GM19240 (cell line): ENCODE measurements at regions not wholly inside any gene's neighbourhood (a gene's known extent, or its start where the extent isn't known, plus 50 kb on each side); places are given as distances from the start of the nearest gene placed in this dataset.
"Not testable (repeated sequence)": the region's sequence is repeated elsewhere in the genome, so short reads cannot be mapped to it uniquely, and the experiment has no call there.

Experiments
- DNase-seq: peaks from one replicate; pipeline ENCODE4 v3.0.0; 2011; ENCODE audit warnings: low spot score; ENCODE audit not compliant: insufficient read length

DNA sequence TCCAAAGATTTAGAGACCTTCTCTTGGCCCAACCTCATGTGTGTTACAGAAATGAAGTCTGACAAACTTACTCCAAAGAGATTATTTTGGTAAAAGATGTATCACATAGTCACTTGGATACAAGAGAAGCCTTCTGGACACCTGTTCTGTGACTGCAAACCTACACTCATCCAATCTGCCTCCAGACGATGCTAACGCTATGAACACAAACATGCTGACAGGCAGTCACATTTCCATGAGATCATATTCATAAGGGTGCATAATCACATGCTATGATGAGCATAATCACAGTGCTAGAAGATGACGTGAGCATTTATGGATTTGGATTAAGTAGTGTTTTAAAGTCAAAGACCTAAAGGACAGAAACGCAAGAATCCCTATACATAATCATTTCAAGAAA is 340.2 kb downstream of the HACE1 start:
- DNase-seq = no peak

DNA sequence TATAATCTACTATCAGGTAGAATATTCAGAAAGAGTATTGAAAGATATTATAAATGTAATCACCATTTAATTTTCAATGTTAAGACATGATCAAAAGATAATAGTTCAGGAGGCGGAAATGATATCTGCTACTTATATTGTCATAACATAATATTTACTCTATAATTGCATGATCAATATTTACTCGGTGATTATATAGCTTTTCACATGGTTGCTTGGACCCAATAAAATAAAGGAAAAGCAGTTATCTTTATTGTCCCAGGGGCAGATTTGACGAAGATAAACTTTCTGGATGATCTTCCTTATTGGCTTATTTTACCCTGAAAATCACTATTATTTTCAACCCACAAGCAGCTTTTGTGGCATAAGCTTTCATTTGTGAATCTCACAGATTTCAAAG is 350.4 kb downstream of the HACE1 start:
- DNase-seq = no peak

DNA sequence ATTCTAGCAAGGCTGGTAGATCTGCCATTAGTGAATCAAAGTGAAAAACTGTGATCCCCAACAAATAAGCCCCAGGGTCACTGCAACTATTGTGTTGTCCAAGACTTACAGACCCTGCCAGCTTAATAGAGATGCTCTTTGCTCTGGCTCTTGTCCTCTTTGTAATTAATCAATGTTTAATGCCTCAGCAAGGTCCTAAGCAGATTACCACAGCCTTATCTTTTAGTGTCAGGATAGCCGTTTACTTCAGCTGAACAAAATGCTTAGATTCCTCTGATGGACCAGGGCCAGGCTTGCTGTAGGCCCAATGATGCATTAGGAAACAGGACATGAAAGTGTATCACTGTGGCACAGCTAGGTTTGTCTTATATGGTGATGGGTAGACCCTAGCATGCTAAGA is 353.3 kb downstream of the HACE1 start:
- DNase-seq = no peak

DNA sequence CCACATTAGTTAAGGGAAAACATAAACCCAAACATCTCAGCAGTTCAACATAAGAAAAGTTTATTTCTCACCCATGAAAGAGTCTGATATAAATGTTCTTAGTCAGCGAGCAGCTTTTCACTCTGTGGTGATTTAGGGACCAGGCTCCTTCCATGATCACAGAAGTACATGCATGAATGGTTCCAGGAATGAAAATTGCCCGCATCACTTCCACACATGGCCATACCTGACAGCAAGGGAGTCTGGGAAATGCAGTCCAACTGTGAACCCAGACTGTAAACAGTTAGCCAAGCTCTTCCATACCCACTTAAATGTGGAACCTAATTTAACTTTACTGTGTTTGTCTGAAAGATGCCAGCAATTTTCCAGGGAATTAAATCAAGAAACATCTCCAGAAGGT is 353.9 kb downstream of the HACE1 start:
- DNase-seq = no peak

DNA sequence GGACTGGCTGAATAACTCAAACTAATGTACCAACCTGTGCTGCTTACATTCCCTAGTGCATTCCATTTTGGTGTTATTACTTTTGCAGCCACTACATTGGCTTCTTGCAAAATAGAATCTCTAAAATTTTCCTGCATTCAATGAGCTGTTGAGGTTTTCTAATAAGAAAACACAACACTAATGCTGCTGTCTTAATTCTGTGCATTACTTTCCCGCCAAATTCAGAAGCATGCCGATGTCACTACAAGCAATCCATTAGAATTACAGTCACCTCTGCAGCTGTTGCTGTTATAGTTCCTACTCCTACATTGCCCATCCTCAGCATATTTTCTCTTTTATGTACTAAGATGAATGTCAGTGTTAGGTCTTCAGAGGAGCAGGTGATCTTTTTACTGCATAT is 359.5 kb downstream of the HACE1 start:
- DNase-seq = no peak

DNA sequence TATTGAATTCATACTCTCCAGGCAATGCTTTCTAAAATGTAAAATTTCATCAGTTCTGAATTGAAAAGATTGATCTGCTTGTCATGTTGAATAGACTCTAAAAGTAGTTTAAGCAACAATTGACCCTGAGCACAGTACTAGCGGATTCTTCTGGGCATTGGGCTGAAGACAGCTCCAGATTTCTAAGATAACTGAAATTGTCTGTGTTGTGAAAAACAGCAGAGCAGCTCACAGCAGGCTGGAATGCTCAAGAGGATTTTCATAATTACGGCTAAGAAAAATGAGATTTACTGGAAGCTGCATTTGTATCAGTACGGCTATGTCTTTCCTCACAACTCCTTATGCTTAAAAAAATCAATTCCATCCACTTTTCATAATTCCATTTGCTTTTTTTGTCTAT is 373.7 kb downstream of the HACE1 start:
- DNase-seq = no peak

DNA sequence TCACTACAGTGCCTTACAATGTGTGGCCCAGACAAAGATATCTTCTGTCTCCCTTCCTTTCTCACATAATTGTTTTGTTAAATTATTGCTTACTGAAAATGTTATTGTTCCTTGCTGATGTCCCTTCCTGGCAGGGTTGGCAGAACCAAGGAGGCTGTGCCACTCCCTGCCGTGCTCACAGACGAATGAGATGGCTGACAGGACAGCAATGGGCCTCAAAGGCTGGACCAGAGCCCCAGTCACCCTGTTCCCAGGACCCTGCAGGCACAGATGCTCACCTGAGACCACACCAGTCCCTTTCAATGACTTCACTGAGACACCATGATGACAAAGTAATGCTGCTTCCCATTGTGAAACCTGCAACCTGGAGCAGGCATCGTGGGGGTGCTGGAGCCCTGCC is 375.1 kb downstream of the HACE1 start:
- DNase-seq = no peak

DNA sequence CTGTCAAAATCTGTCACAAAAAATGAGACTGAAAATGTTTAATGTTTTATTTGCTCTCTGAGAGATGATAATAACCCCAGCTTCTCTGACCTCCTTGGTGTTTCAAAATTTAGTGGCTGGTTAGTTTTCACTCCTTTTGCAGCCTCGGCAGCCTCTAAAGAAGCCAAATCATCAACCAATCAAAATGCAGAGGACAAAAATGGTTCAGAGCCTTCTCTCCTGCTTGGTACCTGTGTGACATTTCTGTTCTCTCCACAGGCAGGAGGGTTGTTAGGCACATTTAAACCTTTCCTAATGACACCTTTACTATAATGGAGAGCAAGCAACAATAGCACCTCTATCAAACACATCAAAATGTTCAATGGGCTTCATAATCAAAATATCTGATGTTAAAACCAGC is 375.5 kb downstream of the HACE1 start:
- no peak for DNase-seq

DNA sequence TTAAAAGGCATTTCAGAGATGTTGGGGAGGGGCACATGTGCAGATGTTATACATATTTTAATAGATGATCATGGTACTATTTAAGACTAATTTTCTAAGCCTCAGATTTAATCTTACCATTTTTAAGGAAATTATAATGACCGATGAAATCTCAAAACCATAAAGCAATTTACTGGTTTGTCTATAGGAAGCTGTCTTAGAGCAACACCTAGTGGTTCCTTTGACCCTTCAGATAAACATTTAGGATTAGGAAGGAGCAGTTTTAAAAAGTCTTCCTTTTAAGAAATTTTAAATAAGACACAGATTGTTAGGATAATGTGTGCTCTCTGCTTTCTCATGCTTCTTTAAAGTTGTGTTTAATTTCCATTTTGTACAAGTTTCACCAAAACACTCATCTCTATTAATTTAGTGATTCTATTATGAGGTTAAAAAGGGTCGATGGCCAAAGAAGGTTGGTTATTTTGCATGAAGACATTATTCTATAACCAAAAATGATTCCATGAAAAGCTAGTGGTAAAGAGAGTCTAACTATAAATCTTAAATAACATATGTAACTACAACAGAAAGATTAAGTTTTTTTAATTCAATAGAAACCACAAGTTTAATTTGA is 376.4 kb downstream of the HACE1 start:
- no peak for DNase-seq

DNA sequence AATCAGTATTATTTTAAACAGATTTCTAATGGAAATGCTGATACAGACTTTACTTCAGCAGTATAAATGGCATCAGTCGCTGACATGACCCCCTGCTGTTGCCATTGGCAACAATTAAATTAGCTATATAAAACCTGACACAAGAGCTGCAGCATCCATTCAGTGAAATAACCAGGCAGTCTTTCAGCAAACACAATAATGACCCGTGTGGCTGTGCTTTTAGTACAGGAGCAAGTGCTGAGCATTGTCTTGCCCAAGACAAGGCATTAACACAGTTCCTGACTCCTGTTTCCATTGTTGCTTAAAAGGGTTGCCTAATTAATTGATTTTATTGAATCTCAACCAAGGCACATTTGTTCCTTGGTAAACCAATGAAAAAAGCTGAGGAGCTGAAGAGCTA is 382.1 kb downstream of the HACE1 start:
- no peak for DNase-seq

DNA sequence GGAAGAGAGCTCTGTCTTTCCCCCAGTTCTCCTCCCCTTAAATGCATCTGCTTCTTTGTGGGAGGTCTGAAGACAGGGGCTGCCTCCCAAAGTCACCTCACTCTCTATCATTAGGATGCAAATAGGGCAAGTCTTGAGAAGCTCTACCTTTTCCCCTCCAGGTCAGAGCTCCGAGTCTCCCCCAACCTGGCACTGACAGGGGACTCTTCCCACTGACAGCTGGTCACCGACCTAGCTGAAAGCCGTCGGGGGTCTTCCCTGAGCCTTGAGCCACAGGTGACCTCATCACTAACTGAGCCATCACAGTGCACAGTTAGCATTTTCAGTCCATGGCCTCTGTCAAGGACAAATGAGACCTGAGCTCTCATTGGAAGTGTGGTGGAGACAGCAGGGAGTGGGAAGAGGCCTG is 386.7 kb downstream of the HACE1 start:
- DNase-seq = no peak

DNA sequence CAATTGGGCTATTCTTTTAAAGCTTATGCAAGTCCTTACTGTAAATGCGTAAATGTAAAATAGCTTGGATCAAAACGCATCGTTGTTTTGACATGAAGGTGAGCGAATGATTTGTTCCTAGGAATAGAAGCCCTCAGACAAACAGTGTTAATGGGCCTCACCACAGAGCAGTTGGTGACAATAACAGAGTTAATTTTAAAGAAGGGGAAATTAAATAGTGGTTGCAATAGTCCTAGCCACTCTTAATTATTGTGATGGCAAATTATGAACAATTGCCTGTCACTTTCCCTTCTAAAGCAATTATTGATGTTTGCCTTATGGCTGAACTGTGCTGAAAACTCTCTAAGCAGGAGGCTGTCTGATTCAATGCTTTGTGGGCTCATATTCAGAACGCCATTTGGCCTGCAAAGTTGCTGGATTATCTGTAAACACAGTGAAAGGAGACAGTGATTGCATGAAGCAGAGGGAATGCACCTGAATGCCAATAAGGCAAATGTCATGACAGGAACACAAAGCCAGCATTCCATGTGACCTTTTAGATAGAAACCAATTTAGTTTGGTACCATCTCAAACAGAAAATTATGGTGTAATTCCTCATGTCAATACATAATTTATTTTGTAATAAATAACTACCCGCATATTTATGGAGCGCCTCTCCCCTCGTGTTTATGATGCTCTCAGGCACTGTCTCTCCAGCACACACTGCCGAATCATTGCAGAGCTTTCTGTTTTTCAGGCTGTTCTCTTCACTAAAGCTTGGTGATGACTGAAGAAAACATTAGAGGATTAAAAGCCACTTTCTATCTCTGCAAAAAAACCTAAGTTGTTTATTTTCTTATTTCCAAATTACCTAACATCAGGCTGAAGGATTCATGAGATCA is 387.5 kb downstream of the HACE1 start:
- DNase-seq = no peak

DNA sequence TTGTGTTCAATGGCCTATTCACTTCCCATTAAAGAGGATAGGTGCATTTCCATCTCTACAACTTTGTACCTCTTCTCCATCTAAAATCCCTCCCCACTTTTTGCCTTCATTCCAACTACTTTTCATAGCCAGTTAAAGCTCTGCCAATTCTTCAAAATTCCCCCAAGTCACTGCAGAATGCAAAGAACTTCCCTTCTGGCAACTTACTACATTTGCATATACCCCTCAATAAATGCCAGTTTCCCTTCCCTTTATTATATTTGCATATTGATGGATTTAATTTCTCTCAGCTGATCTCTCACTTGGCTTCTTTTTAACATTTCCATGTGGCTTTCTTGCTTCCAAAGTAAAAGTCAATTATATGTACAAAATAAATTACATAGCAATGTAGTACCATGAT is 393.4 kb downstream of the HACE1 start:
- DNase-seq = no peak

DNA sequence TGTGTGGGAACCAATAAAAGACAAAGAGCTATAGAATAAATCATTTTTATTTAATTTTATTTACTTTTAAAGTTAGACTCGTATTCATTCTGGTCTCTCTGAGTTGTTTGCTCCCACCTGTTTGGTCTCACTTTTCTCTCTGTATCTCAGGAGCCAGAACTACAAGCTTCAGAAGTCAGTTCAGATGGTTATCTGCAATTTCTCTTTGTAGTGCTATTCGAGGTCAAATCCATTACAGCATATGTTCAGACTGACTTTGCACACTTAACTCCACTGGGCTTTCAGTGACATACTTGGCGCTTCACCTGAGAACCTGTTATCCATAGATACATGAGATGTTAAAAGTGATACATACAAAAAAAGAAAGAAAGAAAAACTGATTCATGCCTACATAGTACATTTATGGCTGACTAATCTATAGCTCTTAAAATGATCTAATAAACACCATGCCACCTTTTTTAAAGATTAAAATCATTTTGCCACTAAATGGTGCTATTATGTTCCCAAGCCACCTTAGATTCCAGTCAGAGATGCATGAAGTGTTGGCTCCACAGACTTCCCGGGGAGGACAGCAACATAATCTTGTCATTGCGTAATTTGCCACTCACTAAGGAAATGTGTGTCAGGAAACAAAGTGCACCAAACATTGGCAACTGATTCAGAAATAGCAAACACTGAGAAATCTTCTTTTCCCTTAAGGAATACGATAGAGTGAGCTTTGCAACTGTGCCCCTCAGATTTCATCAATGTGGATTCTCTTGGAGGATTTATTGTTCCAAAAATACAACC is 396.7 kb downstream of the HACE1 start:
- DNase-seq = no peak

DNA sequence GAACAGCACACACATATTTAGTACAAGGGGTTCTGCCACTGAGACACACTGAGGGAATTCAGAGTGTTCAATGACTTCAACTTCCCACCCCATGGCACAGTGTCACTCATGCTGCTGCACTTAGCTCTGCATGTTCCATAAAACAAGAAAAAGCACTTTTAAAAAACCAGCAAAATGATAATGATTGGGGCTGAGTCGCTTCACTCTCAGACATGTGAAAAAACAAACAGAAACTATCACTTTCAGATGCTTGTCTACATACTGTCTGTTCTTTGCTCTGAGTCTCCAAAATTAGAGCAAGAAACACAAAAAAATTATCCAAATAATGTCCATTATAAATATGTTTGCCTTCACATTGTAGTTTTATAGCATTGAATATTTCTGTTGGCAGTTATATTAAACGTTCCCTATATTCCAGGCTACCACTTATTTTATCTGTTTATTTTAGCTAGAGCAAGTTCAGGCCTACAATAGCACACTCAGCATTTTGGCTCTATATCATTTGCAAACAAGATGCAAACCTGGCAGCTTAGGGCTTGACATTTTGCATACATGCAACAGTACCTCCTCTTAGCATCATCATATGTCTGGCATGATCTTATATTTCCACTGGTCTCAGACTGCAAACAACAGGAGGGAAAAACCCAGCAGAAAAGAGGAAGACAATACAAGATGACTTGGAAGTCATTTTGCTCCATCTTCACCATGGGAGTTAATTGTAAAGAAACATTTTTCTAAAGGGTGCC is 398.8 kb downstream of the HACE1 start:
- DNase-seq = no peak

DNA sequence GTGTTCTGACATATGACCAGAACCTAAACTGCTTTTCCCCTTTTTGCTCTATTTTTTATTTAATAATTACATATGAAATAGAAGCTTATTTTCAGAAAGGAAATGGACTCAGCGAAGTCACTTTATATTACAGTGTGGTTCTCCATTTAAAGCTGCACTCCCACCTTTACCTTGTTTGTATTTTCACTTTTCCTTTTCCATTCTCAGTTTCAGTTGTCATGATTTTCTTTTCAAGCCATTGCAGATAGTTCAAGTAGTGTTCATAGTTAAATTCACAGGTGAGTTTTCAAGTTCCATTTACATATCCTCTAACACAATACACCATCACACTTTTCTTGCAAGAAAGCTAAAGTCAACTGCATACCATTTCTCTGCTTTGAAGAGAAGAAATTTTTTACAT is 400.2 kb downstream of the HACE1 start:
- no peak for DNase-seq

DNA sequence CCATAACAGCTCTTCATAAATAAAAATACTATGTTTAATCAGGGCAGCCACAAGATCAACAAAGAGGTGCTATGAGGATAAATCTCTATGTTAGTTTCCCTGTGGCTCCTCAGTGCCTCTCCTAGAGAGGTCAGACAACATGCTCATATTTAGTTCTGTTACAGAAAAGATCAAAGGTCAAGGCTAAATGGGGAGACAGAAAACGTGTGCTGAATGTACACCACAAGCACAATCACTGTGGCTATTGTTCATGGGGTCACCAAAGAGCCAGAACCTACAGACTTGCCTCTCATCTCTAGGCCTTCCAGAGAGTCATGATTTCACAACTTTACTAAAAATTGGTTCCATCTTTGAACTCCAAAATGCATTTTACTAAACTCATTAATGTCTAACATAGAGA is 409.8 kb downstream of the HACE1 start:
- no peak for DNase-seq

DNA sequence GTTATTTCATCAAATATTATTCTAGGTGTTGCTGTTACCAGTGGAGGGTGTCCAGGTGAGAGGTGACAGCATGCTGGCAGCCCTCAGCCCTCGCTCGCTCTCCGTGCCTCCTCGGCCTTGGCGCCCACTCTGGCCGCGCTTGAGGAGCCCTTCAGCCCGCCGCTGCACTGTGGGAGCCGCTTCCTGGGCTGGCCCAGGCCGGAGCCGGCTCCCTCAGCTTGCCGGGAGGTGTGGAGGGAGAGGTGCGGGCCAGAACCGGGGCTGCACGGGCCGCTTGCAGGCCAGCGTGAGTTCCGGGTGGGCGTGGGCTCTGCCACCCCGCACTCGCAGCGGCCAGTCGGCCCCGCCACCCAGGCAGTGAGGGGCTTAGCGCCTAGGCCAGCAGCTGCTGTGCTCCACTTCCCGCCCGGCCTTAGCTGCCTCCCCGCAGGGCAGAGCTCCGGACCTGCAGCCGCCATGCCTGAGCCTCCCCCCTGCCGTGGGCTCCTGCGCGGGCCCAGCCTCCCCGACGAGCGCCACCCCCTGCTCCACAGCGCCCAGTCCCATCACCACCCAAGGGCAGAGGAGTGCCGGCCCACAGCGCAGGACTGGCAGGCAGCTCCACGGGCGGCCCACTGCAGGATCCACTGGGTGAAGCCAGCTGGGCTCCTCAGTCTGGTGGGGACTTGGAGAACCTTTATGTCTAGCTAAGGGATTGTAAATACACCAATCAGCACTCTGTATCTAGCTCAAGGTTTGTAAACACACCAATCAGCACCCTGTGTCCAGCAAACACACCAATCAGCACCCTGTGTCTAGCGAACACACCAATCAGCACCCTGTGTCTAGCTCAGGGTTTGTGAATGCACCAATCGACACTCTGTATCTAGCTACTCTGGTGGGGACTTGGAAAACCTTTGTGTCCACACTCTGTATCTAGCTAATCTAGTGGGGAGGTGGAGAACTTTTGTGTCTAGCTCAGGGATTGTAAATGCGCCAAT is 413.3 kb downstream of the HACE1 start:
- DNase-seq = not testable (repeated sequence)

DNA sequence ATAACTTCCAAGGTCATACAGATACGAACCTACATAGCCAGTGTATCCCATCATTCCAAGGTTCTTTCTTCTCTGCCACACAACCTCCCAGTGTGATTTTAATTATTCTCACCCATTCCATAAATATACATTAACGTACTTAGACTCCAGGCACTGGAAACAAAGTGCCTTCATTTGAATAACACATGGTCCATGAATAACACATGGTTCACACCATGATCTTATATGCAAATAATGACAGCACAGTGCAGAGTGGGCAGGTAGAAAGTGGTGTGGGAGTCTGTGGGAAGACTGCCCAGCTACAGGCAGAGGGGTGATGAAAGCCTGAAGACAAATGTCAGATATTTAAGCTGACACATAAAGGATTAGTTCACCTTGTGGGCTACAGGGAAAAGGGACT is 425.2 kb downstream of the HACE1 start:
- DNase-seq = no peak

DNA sequence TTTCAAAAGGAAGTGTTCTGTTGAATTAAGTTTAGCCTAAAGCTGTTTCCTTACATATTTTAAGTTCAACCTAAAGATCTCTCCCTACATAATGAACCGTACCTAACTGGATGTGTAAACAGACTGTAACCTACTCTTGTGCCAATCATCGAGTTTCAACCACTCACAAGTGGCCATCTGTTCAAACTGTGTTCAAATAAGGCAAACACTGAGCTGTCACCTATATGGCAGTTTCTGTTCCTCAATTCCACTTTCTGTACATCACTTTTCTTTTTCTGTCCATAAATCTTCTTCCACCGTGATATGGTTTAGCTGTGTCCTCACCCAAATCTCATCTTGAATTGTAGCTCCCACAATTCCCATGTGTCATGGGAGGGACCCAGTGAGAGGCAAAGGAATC is 428.6 kb downstream of the HACE1 start:
- DNase-seq = no peak
